GM12875 (cell line): ENCODE measurements at regions not wholly inside any gene's neighbourhood (a gene's known extent, or its start where the extent isn't known, plus 50 kb on each side); places are given as distances from the start of the nearest gene placed in this dataset.

Experiments used
- H3K4me3 ChIP-seq: one replicate; pipeline ENCODE4 v1.5.1; 2011; ENCODE audit warnings: low read depth, low read length, control low read depth
- CTCF ChIP-seq: IDR thresholded peaks from 2 replicates; pipeline ENCODE4 v1.5.1; 2011; ENCODE audit warnings: low read depth, mild to moderate bottlenecking, control low read depth, inconsistent platforms, low read length, moderate library complexity, borderline replicate concordance; ENCODE audit not compliant: insufficient read depth

GRCh38 chrX:155767051-155767875 lies 113.9 kb upstream of the VAMP7 start:
- H3K4me3 ChIP-seq, result no peak overlapping the region
- TF ChIP-seq CTCF, result no peak

GRCh38 chrX:155766321-155766720 lies 114.8 kb upstream of the VAMP7 start:
- TF ChIP-seq CTCF, result no peak
- no peak overlapping the region for H3K4me3 ChIP-seq

- no peak overlapping the region for H3K4me3 ChIP-seq
- no peak for TF ChIP-seq CTCF
Observed at GRCh38 chrX:155761185-155761584, 120.0 kb upstream of the VAMP7 start.

- no peak overlapping the region for H3K4me3 ChIP-seq
- TF ChIP-seq CTCF, result no peak
Observed at GRCh38 chrX:155757046-155757759, 123.9 kb upstream of the VAMP7 start.

- no peak overlapping the region for H3K4me3 ChIP-seq
- no peak for TF ChIP-seq CTCF
Observed at GRCh38 chrX:155755706-155756337, 125.3 kb upstream of the VAMP7 start.

GRCh38 chrX:155751131-155751530 lies 130.0 kb upstream of the VAMP7 start:
- TF ChIP-seq CTCF, result no peak
- no peak overlapping the region for H3K4me3 ChIP-seq
